NB4 (cell line): ENCODE measurements at regions not wholly inside any gene's neighbourhood (a gene's known extent, or its start where the extent isn't known, plus 50 kb on each side); places are given as distances from the start of the nearest gene placed in this dataset.

Experiments used
- MAX ChIP-seq: IDR thresholded peaks from 2 replicates; pipeline ENCODE4 v1.6.1; 2011; ENCODE audit warnings: low read depth, low read length
- POLR2A ChIP-seq: IDR thresholded peaks from 2 replicates; pipeline ENCODE4 v1.6.1; 2011; ENCODE audit warnings: mild to moderate bottlenecking; ENCODE audit not compliant: insufficient read length; ENCODE audit errors: extremely low read depth
- TF ChIP-seq, protein P1 (sequence below): IDR thresholded peaks from one replicate; pipeline ENCODE4 v1.5.1; 2012; ENCODE audit warnings: low read depth, low read length

GRCh38 chr3:132265028-132265427 is 52.2 kb upstream of the ACP3 start:
- TF ChIP-seq, protein P1, sequence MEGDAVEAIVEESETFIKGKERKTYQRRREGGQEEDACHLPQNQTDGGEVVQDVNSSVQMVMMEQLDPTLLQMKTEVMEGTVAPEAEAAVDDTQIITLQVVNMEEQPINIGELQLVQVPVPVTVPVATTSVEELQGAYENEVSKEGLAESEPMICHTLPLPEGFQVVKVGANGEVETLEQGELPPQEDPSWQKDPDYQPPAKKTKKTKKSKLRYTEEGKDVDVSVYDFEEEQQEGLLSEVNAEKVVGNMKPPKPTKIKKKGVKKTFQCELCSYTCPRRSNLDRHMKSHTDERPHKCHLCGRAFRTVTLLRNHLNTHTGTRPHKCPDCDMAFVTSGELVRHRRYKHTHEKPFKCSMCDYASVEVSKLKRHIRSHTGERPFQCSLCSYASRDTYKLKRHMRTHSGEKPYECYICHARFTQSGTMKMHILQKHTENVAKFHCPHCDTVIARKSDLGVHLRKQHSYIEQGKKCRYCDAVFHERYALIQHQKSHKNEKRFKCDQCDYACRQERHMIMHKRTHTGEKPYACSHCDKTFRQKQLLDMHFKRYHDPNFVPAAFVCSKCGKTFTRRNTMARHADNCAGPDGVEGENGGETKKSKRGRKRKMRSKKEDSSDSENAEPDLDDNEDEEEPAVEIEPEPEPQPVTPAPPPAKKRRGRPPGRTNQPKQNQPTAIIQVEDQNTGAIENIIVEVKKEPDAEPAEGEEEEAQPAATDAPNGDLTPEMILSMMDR = no peak
- no peak for TF ChIP-seq POLR2A
- no peak for TF ChIP-seq MAX
